ENCODE measurements at regions not wholly inside any gene's neighbourhood (a gene's known extent, or its start where the extent isn't known, plus 50 kb on each side); places are given as distances from the start of the nearest gene placed in this dataset.
"Not testable (repeated sequence)": the region's sequence is repeated elsewhere in the genome, so short reads cannot be mapped to it uniquely, and the experiment has no call there.

- not testable (repeated sequence) for H3K79me1 ChIP-seq (ENCODE audit: low read length); H3K4me3 ChIP-seq (ENCODE audit: low read depth, low read length); H4K91ac ChIP-seq (ENCODE audit: low read depth, low read length); H4K8ac ChIP-seq (ENCODE audit: low read depth, low read length); H3K14ac ChIP-seq (ENCODE audit: low read length); H3K18ac ChIP-seq (ENCODE audit: low read length); H2BK120ac ChIP-seq (ENCODE audit: insufficient read depth, low read length, poor library complexity); H3K27ac ChIP-seq (ENCODE audit: low read depth, low read length); H3K9me3 ChIP-seq (ENCODE audit: insufficient read depth, low read depth, low read length); H3K4me1 ChIP-seq (ENCODE audit: control insufficient read depth in 1 of 2, insufficient read depth in 2 of 2, low read length in 2 of 2); H3K9ac ChIP-seq (ENCODE audit: low read length); H4K12ac ChIP-seq (ENCODE audit: low read depth, low read length); H2BK5ac ChIP-seq (ENCODE audit: low read depth, low read length, poor library complexity); H3K27me3 ChIP-seq (ENCODE audit: insufficient read depth, low read length); H2AK5ac ChIP-seq (ENCODE audit: low read length); DNase-seq; H3K23ac ChIP-seq (ENCODE audit: low read length); H2BK12ac ChIP-seq (ENCODE audit: low read length); H2AFZ ChIP-seq (ENCODE audit: insufficient read depth, low read length, poor library complexity); H3K79me2 ChIP-seq (ENCODE audit: control insufficient read depth, insufficient read depth, low read length, poor library complexity); H3K4me2 ChIP-seq (ENCODE audit: low read length); H3K4ac ChIP-seq (ENCODE audit: low read depth, low read length); H3K36me3 ChIP-seq (ENCODE audit: control insufficient read depth in 1 of 2, insufficient read depth in 2 of 2, low read length in 2 of 2)
- no CpG with 5 or more reads among the region's 32 CpGs for WGBS (ENCODE audit: extremely low coverage, insufficient coverage, insufficient read length)
These were observed 321.8 kb upstream of the SGCG start for GRCh38 chr13:22858980-22859379.

- H3K4me2 ChIP-seq (ENCODE audit: low read length); H3K18ac ChIP-seq (ENCODE audit: low read length); H3K14ac ChIP-seq (ENCODE audit: low read length); H3K4me1 ChIP-seq (ENCODE audit: control insufficient read depth in 1 of 2, insufficient read depth in 2 of 2, low read length in 2 of 2); H3K36me3 ChIP-seq (ENCODE audit: control insufficient read depth in 1 of 2, insufficient read depth in 2 of 2, low read length in 2 of 2); H3K9ac ChIP-seq (ENCODE audit: low read length); H4K8ac ChIP-seq (ENCODE audit: low read depth, low read length); H3K4me3 ChIP-seq (ENCODE audit: low read depth, low read length); H2BK12ac ChIP-seq (ENCODE audit: low read length); H3K9me3 ChIP-seq (ENCODE audit: insufficient read depth, low read depth, low read length); H2BK120ac ChIP-seq (ENCODE audit: insufficient read depth, low read length, poor library complexity); H2BK5ac ChIP-seq (ENCODE audit: low read depth, low read length, poor library complexity); H4K12ac ChIP-seq (ENCODE audit: low read depth, low read length); H3K4ac ChIP-seq (ENCODE audit: low read depth, low read length); H3K23ac ChIP-seq (ENCODE audit: low read length); H3K27ac ChIP-seq (ENCODE audit: low read depth, low read length); H2AFZ ChIP-seq (ENCODE audit: insufficient read depth, low read length, poor library complexity); H3K79me2 ChIP-seq (ENCODE audit: control insufficient read depth, insufficient read depth, low read length, poor library complexity); H4K91ac ChIP-seq (ENCODE audit: low read depth, low read length); H2AK5ac ChIP-seq (ENCODE audit: low read length); H3K27me3 ChIP-seq (ENCODE audit: insufficient read depth, low read length); H3K79me1 ChIP-seq (ENCODE audit: low read length); DNase-seq: not testable (repeated sequence)
- WGBS (ENCODE audit: extremely low coverage, insufficient coverage, insufficient read length): no CpG with 5 or more reads among the region's 21 CpGs
These were observed 321.4 kb upstream of the SGCG start for GRCh38 chr13:22859411-22859810.

GRCh38 chr13:22861958-22862466, 318.8 kb upstream of the SGCG start:
- Histone ChIP-seq H3K23ac (ENCODE audit: low read length) (no peak overlapping the region), H3K4me3 (ENCODE audit: low read depth, low read length) (no peak overlapping the region), H3K4me2 (ENCODE audit: low read length) (no peak overlapping the region), H3K4me1 (ENCODE audit: control insufficient read depth in 1 of 2, insufficient read depth in 2 of 2, low read length in 2 of 2) (no peaks in the 10 kb centered on the region), H3K79me1 (ENCODE audit: low read length) (no peaks in the 10 kb centered on the region), H2BK120ac (ENCODE audit: insufficient read depth, low read length, poor library complexity) (no peak overlapping the region), H3K36me3 (ENCODE audit: control insufficient read depth in 1 of 2, insufficient read depth in 2 of 2, low read length in 2 of 2) (no peaks in the 10 kb centered on the region), H3K4ac (ENCODE audit: low read depth, low read length) (no peak overlapping the region), H2AFZ (ENCODE audit: insufficient read depth, low read length, poor library complexity) (no peak overlapping the region), H3K9me3 (ENCODE audit: insufficient read depth, low read depth, low read length) (no peaks in the 10 kb centered on the region), H2BK12ac (ENCODE audit: low read length) (no peak overlapping the region), H2AK5ac (ENCODE audit: low read length) (no peak overlapping the region), H3K9ac (ENCODE audit: low read length) (no peak overlapping the region), H3K18ac (ENCODE audit: low read length) (no peak overlapping the region), H4K91ac (ENCODE audit: low read depth, low read length) (no peak overlapping the region), H2BK5ac (ENCODE audit: low read depth, low read length, poor library complexity) (no peak overlapping the region), H3K27ac (ENCODE audit: low read depth, low read length) (no peak overlapping the region), H4K8ac (ENCODE audit: low read depth, low read length) (no peak overlapping the region), H3K27me3 (ENCODE audit: insufficient read depth, low read length) (no peaks in the 10 kb centered on the region), H4K12ac (ENCODE audit: low read depth, low read length) (no peak overlapping the region), H3K14ac (ENCODE audit: low read length) (no peak overlapping the region), H3K79me2 (ENCODE audit: control insufficient read depth, insufficient read depth, low read length, poor library complexity) (no peaks in the 10 kb centered on the region)
- no peak for DNase-seq

- Histone ChIP-seq H3K14ac (ENCODE audit: low read length) (no peak overlapping the region), H3K27me3 (ENCODE audit: insufficient read depth, low read length) (no peaks in the 10 kb centered on the region), H3K36me3 (ENCODE audit: control insufficient read depth in 1 of 2, insufficient read depth in 2 of 2, low read length in 2 of 2) (no peaks in the 10 kb centered on the region), H3K18ac (ENCODE audit: low read length) (no peak overlapping the region), H3K9ac (ENCODE audit: low read length) (no peak overlapping the region), H2BK120ac (ENCODE audit: insufficient read depth, low read length, poor library complexity) (no peak overlapping the region), H2AK5ac (ENCODE audit: low read length) (no peak overlapping the region), H3K79me1 (ENCODE audit: low read length) (no peaks in the 10 kb centered on the region), H2BK5ac (ENCODE audit: low read depth, low read length, poor library complexity) (no peak overlapping the region), H4K12ac (ENCODE audit: low read depth, low read length) (no peak overlapping the region), H2AFZ (ENCODE audit: insufficient read depth, low read length, poor library complexity) (no peak overlapping the region), H3K9me3 (ENCODE audit: insufficient read depth, low read depth, low read length) (no peaks in the 10 kb centered on the region), H3K79me2 (ENCODE audit: control insufficient read depth, insufficient read depth, low read length, poor library complexity) (no peaks in the 10 kb centered on the region), H3K27ac (ENCODE audit: low read depth, low read length) (no peak overlapping the region), H3K4me1 (ENCODE audit: control insufficient read depth in 1 of 2, insufficient read depth in 2 of 2, low read length in 2 of 2) (no peaks in the 10 kb centered on the region), H4K8ac (ENCODE audit: low read depth, low read length) (no peak overlapping the region), H2BK12ac (ENCODE audit: low read length) (no peak overlapping the region), H3K4me2 (ENCODE audit: low read length) (no peak overlapping the region), H4K91ac (ENCODE audit: low read depth, low read length) (no peak overlapping the region), H3K23ac (ENCODE audit: low read length) (no peak overlapping the region), H3K4me3 (ENCODE audit: low read depth, low read length) (no peak overlapping the region), H3K4ac (ENCODE audit: low read depth, low read length) (no peak overlapping the region)
- DNase-seq: no peak
These were observed 318.3 kb upstream of the SGCG start for GRCh38 chr13:22862478-22862877.
